SKM-1 (cell line): ENCODE measurements at regions not wholly inside any gene's neighbourhood (a gene's known extent, or its start where the extent isn't known, plus 50 kb on each side); places are given as distances from the start of the nearest gene placed in this dataset.

Experiments
- DNase-seq: peaks from one replicate; lab custom pipeline; 2025; ENCODE audit not compliant: unreplicated experiment; lab: John Stamatoyannopoulos, UW

- DNase-seq, result no peak
Measured at GRCh38 chr13:21757763-21758162, 86.9 kb downstream of the FGF9 start.

DNA sequence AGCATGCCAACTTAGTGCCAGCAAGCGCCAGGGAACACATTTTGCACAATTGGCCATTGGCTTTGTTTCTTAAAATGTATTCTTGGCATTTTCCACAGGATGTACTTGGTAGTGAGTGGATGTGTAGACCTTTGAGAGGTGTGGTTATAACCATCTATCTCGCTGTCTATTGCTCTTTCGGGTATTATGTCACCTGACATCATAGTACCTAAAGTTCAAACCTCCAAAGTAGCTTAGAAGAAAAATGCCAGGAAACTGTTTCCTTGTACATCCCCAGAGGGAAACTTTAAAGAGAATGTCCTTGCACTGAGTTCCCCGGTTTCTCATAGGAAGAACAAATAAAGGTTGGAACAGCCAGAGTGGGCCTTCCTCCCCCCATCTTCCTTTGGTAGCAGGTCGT, 87.6 kb downstream of the FGF9 start:
- DNase-seq, result no peak

GRCh38 chr13:21759463-21759862, 88.6 kb downstream of the FGF9 start:
- DNase-seq, result no peak

DNA sequence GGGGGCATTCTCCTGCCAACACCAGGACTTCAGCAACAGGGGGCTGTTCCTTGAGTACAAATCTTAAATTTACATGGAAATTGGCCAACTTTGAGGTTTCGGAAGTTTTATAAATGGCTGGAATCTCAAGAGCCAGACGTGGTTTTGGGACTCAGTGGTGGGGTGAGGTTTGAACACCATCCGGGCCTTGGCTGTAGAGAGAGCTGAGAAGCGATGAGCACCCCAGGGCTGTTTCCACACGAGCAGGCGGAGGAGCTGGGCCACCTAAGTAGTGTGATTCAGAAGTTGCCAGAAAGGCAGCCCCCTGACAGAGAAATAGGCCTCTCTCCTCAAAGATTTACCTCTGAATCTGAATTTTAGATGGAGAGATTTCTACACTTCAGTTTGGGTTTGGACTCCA, 89.0 kb downstream of the FGF9 start:
- no peak for DNase-seq

DNA sequence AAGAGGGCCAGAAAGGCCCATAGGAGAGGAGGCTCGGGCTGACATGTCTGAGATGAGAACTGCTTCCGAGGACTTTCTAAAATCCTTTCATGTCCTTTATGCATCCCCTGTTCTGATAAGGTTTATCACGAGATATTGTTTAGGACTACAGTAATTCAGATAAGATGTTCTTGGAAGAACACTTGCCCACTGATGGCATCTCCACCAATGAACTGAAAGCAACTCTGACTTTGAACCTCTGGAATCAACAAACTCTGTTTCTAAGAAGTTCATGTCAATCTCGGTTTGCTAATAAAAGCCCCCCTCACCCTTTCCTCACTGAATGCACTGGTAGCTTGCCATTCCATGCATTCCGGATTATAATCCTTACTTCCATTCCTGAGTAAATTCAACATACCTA, 90.9 kb downstream of the FGF9 start:
- DNase-seq, result no peak

DNA sequence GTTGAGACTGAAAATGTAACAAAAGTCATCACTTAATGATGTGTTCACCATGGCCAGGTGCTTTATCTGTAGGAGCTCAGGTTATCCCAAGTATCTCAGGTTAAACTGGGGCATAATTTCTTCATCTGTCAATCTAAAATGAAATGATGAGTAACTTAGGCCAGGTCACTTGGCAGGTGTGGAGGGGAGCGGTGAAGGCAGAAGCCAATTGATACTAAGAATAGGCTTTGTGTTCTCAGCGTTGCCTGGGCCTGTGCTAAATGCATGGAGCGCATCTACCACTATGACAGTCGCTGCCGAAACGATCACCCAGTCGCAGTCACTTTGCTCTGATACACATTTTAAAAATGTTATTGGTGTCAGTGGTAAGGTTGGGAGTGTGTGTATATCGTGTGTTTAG, 91.6 kb downstream of the FGF9 start:
- DNase-seq, result no peak

- no peak for DNase-seq
Measured at GRCh38 chr13:21767032-21767431, 96.2 kb downstream of the FGF9 start.

GRCh38 chr13:21771075-21771474, 100.2 kb downstream of the FGF9 start:
- no peak for DNase-seq

- DNase-seq, result no peak
Measured at GRCh38 chr13:21777166-21777565, 106.3 kb downstream of the FGF9 start.

- no peak for DNase-seq
Measured at GRCh38 chr13:21777813-21778212, 106.9 kb downstream of the FGF9 start.

DNA sequence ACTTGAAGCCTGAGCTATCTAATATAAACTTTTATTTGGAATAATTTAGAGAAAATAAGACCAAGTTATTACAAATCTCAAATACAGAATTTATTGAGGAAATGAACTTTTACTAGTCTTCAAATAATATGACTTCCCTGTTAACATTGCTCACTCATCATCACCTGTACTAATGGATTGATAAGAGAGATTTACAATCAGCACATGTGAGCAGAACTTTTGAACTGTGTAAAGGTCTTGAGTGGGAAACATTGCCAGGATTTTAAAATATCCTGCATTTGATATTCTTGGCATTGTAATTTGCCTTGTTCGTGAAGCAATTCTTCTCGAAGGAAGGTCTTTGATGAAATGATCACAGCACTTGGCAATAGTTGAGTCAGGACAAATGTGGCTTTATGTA, 111.9 kb downstream of the FGF9 start:
- DNase-seq, result no peak

DNA sequence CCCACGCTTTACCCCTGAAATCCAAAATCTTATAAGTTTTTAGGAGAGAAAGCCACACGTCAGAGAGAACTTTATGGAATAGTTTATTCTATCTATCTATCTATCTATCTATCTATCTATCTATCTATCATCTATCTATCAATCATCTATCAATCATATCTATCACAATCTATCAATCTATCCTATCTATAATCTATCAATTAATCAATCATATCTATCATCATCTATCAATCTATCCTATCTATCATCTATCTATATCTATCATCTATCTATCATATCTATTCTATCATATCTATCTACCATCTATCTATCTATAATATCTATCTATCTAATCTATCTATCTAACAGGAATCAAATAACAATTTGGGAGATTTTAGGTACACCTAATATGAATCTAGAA, 115.1 kb downstream of the FGF9 start:
- no peak for DNase-seq

DNA sequence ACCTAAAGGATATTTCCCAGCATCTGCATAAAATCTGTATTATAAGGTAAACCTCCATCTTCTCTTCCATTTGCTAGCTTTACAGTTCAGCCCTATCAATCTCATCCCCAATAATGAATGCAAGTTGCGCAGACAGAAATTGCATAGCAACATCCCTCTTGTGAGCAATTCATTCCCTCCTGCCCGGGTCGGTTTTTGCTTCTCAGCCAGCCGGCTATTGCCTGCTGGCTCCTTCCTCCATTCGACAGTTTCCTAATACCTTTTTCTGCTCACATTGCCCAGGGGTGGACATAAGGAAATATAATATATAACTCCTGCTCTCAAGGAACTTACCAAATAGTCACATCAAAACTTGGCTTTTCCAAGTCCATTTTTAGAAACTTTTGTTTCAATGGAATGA, 125.2 kb downstream of the FGF9 start:
- no peak for DNase-seq

GRCh38 chr13:21796775-21797514, 126.1 kb downstream of the FGF9 start:
- no peak for DNase-seq

DNA sequence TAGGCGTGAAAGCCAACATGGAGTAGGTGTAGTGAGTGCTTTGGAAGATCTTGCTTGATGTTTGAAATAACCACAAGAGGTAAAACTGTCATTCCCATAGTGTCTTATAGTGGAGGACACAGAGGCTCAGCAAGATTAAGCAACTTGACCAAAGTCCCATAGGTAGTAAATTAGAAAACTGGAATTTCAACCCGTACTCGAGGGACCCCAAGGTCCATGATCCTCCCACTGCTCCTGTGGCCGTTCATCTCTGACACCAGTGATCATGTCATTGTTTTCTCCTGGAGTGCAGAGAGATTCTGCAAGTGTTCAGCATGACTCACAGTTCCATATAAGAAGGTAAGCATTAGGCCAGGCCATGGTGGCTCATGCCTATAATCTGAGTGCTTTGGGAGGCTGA, 126.9 kb downstream of the FGF9 start:
- DNase-seq, result no peak

- no peak for DNase-seq
Measured at GRCh38 chr13:21798181-21798580, 127.3 kb downstream of the FGF9 start.

GRCh38 chr13:21799671-21800070, 128.8 kb downstream of the FGF9 start:
- no peak for DNase-seq

- DNase-seq, result no peak
Measured at GRCh38 chr13:21800837-21801616, 130.2 kb downstream of the FGF9 start.

DNA sequence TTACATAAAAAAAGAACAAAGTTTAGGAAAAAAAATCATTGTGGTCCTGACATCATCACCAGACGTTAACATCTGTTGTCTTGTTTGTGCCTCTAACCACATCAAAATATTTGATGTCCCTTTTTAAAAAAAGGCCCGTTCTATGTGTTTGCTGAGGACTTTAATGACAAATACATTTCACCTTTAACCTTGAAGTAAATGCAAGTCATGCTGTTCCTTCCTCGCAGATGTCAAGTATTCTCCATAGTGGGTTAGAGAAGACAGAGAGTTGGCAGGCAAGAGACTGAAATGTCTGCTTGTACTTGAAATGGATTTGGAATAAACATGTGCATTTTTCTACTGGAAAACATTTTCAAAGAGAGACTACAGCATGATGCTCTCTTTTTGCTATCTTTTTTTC, 134.9 kb downstream of the FGF9 start:
- no peak for DNase-seq

- DNase-seq, result no peak
Measured at GRCh38 chr13:21812192-21812626, 141.3 kb downstream of the FGF9 start.

GRCh38 chr13:21813110-21813509, 142.2 kb downstream of the FGF9 start:
- DNase-seq, result no peak

DNA sequence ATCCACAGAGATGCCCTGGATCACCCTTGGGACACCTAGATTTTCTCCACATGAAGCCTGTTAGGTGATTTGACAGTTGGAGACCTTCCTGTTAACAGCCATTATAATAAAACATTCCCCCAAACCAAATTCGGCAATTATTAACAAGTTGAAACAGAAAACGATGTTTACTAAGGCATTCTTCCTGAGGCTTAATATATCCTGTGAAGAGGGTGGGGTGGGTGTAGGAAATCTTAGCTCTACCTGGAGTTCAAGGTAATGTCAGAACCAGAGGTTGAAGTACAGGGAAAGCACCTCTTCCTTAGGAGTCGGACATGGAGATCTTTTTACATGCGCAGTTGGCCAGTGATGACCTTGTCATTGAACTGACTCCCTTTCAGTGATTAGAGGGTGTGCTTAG, 143.0 kb downstream of the FGF9 start:
- DNase-seq, result no peak

DNA sequence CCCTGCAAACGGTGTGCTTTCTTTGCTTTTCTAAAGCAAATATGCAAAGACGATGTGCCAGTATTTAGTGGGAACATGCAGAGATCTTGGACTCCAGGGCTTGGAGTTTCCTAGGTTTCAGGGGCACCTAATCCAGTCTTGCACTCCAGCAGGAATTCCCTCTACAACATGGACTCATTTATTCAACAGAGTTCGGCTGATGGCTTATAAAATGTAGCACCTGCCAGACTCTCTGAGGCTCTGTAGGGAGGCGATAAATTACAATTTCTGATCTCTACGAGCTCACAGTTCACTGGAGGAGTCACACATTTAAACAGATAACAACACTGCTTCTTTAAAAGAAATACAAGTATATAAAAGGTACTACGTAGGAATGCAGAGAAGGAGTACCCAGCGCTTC, 143.7 kb downstream of the FGF9 start:
- no peak for DNase-seq
